Esophagus muscularis mucosa (tissue), 3 donors: ENCODE measurements at regions not wholly inside any gene's neighbourhood (a gene's known extent, or its start where the extent isn't known, plus 50 kb on each side); places are given as distances from the start of the nearest gene placed in this dataset.

Experiments
- EP300 ChIP-seq: sonication (generic); formaldehyde crosslinking; IDR thresholded peaks from one replicate; pipeline ENCODE4 v1.6.1; 2017; ENCODE audit warnings: antibody characterized with exemption
- TF ChIP-seq, protein P1 (sequence below), 3 experiments: fragments of 200-600 bp in 2 of 3; fragments of 450-650 bp in 1 of 3; sonication (generic) in 2 of 3; IDR thresholded peaks; one replicate each; pipeline ENCODE4 v1.5.1; 2017 to 2019; ENCODE audit warnings: antibody characterized with exemption in 3 of 3, mild to moderate bottlenecking in 2 of 3, moderate library complexity in 1 of 3

DNA sequence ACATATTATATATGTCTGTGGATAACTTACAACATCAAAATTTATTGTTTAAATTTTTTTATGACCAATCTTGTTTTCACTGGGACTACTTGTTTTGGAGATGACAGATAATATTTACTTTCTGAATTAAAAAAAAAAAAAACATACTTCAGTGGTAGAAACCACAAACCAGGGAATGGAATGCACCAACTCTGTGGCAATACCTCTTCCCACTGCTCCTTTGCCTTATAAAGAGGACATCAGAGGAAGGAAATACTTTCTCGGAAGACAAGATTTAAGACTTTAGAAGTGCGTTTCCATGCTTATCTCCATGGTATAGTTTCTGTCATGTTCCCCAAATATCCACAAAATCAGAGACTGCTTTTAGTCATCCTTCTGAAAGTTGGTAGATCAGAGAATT is 1241.1 kb upstream of the EYS start:
- TF ChIP-seq, protein P1, sequence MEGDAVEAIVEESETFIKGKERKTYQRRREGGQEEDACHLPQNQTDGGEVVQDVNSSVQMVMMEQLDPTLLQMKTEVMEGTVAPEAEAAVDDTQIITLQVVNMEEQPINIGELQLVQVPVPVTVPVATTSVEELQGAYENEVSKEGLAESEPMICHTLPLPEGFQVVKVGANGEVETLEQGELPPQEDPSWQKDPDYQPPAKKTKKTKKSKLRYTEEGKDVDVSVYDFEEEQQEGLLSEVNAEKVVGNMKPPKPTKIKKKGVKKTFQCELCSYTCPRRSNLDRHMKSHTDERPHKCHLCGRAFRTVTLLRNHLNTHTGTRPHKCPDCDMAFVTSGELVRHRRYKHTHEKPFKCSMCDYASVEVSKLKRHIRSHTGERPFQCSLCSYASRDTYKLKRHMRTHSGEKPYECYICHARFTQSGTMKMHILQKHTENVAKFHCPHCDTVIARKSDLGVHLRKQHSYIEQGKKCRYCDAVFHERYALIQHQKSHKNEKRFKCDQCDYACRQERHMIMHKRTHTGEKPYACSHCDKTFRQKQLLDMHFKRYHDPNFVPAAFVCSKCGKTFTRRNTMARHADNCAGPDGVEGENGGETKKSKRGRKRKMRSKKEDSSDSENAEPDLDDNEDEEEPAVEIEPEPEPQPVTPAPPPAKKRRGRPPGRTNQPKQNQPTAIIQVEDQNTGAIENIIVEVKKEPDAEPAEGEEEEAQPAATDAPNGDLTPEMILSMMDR (IDR thresholded peaks at IDR 0.05): no peak
- no peak for TF ChIP-seq EP300
